ENCODE measurements at regions not wholly inside any gene's neighbourhood (a gene's known extent, or its start where the extent isn't known, plus 50 kb on each side); places are given as distances from the start of the nearest gene placed in this dataset.

DNA sequence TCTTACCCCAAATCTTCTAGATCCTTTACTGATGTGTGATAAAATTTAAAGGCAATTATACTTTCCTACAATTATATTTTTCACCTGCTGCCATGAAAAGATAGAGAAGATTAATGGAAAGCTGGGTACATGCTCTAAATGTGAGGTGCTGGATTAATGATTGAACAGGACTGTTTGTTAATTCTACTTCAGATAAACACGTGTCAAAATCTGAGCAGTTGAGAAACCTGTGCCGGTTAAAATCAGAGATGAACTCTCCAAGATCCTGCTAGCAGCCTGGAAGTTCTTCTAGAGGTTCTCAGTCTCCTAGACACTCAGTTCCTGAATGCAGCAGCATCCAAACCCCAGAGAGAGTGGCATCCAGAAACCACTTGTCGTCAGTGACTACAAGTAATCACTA is 69.2 kb downstream of the INHBA start:
- no peak overlapping the region for H3K27ac Mint-ChIP-seq
- DNase-seq, result no peak

GRCh38 chr7:41630741-41631140 is 72.1 kb downstream of the INHBA start:
- peaks cover 3% of the 10 kb centered on the region for H3K9me3 Mint-ChIP-seq
- no peaks in the 10 kb centered on the region for H3K27me3 Mint-ChIP-seq
- CTCF ChIA-PET, result interaction anchor here (0.6 kb wide), 1 partner anchor 33 kb away, joined by 4 read pairs; no protein-coding TSS in a partner anchor
- no peaks in the 10 kb centered on the region for H3K4me1 Mint-ChIP-seq
- H3K27ac Mint-ChIP-seq, result no peak overlapping the region
- no peak overlapping the region for H3K4me3 Mint-ChIP-seq
- H3K36me3 Mint-ChIP-seq, result no peaks in the 10 kb centered on the region
- no peak for DNase-seq

More for the DNA sequence above, 69.2 kb downstream of the INHBA start:
- CTCF ChIA-PET, result no interaction called here
- no peaks in the 10 kb centered on the region for H3K36me3 Mint-ChIP-seq
- H3K4me3 Mint-ChIP-seq, result no peak overlapping the region
- peaks cover 3% of the 10 kb centered on the region for H3K9me3 Mint-ChIP-seq
- H3K27me3 Mint-ChIP-seq, result no peaks in the 10 kb centered on the region
- H3K4me1 Mint-ChIP-seq, result no peaks in the 10 kb centered on the region

DNA sequence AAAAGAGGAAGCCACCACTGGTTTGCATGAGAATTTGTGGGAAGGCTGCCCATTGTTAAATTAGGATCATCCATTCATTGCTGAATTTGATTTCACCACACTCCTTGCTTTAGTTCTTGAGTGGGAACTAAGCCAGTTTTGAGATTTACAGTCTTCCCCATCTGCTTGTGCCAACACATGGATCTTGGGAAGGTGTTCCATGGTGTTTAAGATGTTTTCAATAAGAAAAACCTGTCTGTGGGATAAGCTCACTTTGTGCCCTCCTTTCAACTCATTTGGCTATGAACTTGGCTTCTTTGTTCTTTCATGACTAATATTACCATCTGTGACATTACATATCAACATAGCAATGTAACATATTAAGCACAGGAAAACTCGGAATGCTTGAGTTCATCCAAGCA is 73.2 kb downstream of the INHBA start:
- Mint-ChIP-seq H3K9me3 (peaks cover under 1% of the 10 kb centered on the region), H3K27ac (no peak overlapping the region), H3K36me3 (no peaks in the 10 kb centered on the region), H3K4me1 (no peaks in the 10 kb centered on the region), H3K27me3 (no peaks in the 10 kb centered on the region), H3K4me3 (no peak overlapping the region)
- CTCF ChIA-PET, result no interaction called here
- no peak for DNase-seq

- Mint-ChIP-seq H3K27me3 (no peaks in the 10 kb centered on the region), H3K4me3 (no peak overlapping the region), H3K27ac (no peak overlapping the region), H3K9me3 (no peaks in the 10 kb centered on the region), H3K36me3 (no peaks in the 10 kb centered on the region), H3K4me1 (no peaks in the 10 kb centered on the region)
- CTCF ChIA-PET, result no interaction called here
- DNase-seq, result no peak
Measured at GRCh38 chr7:41628901-41629300, 74.0 kb downstream of the INHBA start.

- Mint-ChIP-seq H3K4me3 (no peak overlapping the region), H3K27me3 (no peaks in the 10 kb centered on the region), H3K27ac (no peak overlapping the region), H3K4me1 (no peaks in the 10 kb centered on the region), H3K36me3 (no peaks in the 10 kb centered on the region), H3K9me3 (no peaks in the 10 kb centered on the region)
- CTCF ChIA-PET, result no interaction called here
- DNase-seq, result no peak
Measured at GRCh38 chr7:41627645-41628298, 75.1 kb downstream of the INHBA start.

GRCh38 chr7:41624818-41625217 is 78.1 kb downstream of the INHBA start:
- Mint-ChIP-seq H3K27ac (no peak overlapping the region), H3K9me3 (peaks cover 2% of the 10 kb centered on the region), H3K27me3 (no peaks in the 10 kb centered on the region), H3K4me1 (no peaks in the 10 kb centered on the region), H3K36me3 (no peaks in the 10 kb centered on the region), H3K4me3 (no peak overlapping the region)
- DNase-seq, result no peak
- CTCF ChIA-PET, result no interaction called here

DNA sequence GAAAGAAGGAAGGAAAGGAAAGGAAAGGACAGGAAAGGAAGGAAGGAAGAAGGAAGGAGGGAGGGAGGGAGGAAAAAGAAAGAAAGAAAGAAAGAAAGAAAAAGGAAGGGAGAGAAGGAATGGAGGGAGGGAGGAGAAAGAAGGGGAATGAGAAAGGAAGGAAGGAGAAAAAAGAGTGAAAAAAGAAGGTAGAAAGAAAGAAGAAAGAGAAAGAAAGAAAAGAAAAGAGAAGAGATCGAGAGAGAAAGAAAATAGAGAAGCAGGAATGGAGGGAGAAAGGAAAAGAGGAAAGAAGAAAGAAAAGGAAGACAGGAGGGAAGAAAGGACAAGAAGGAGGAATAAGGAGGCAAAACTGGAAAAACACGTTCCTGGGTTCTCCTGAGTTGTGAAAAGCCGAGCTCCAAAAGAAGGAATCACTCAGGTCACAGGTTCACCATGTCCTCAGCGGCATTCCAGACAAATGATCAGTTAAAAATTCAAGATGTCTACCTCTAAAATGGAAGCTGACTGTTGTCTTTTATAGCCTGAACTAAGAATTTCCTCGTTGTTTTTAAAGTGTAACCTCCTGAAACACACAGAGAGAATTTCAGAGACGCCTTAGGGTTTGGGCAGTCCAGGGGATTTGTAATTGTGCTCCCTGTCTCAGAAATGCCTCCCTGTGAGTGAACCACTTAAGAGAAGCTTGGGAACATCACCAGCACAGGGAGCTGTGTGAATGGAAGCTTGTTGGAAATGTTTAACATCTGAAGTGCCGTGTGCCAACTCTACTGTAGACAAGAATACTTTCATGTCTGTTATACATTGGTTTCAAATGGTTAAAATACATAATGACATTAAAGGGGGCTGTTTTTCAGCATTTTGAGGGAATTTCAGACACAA is 80.7 kb downstream of the INHBA start:
- Mint-ChIP-seq H3K4me3 (no peak overlapping the region), H3K36me3 (no peaks in the 10 kb centered on the region), H3K27ac (no peak overlapping the region), H3K27me3 (no peaks in the 10 kb centered on the region), H3K9me3 (peaks cover 2% of the 10 kb centered on the region), H3K4me1 (no peaks in the 10 kb centered on the region)
- no peak for DNase-seq
- CTCF ChIA-PET, result no interaction called here

- Mint-ChIP-seq H3K27me3 (no peaks in the 10 kb centered on the region), H3K4me3 (no peak overlapping the region), H3K36me3 (no peaks in the 10 kb centered on the region), H3K27ac (no peak overlapping the region), H3K4me1 (no peaks in the 10 kb centered on the region), H3K9me3 (peaks cover 2% of the 10 kb centered on the region)
- CTCF ChIA-PET, result no interaction called here
- DNase-seq, result no peak
Measured at GRCh38 chr7:41617987-41618386, 84.9 kb downstream of the INHBA start.

DNA sequence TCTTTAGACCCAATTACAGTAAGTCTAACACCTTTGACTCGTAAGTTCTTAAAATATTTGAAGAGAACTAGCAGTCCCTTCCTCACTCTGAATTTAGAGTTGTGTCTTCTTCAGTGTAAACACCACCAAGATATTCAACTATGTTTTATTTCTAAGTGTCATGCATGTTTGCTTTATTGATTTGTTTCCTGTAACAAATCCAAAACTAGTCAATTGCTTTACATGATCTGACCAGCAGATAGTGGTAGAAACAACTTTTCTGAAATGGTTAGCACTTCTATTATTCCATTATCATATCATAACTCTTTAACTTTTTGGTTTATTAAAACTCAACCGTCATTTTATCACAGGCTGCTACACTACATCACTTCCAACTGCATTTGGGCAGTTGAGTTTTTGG is 90.1 kb downstream of the INHBA start:
- no peak overlapping the region for H3K4me3 Mint-ChIP-seq
- H3K36me3 Mint-ChIP-seq, result no peaks in the 10 kb centered on the region
- DNase-seq, result no peak
- H3K27ac Mint-ChIP-seq, result no peak overlapping the region
- H3K27me3 Mint-ChIP-seq, result no peaks in the 10 kb centered on the region
- no peaks in the 10 kb centered on the region for H3K9me3 Mint-ChIP-seq
- CTCF ChIA-PET, result no interaction called here
- no peaks in the 10 kb centered on the region for H3K4me1 Mint-ChIP-seq

DNA sequence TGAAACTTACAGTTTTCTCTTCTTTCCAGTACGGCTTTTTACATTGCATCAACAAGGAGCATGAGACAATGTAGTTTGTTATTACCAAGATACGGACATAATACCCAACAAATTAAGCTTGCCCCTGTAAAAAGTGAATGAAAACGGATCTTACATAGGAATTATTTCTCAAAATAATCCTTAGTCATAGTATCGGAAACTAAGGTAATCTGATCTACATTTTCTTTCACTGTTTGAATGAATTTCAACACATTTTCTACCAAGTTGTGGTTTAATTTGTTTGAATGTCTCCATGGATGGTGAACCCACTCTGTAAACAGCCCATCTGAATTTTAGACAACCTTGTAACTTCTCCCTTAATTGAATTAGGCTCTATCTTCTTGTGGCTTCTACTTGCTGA is 90.5 kb downstream of the INHBA start:
- Mint-ChIP-seq H3K36me3 (no peaks in the 10 kb centered on the region), H3K27me3 (no peaks in the 10 kb centered on the region), H3K4me1 (no peaks in the 10 kb centered on the region), H3K4me3 (no peak overlapping the region), H3K27ac (no peak overlapping the region), H3K9me3 (no peaks in the 10 kb centered on the region)
- no peak for DNase-seq
- CTCF ChIA-PET, result no interaction called here

- no peaks in the 10 kb centered on the region for H3K4me1 Mint-ChIP-seq
- no peaks in the 10 kb centered on the region for H3K36me3 Mint-ChIP-seq
- DNase-seq, result no peak
- no peak overlapping the region for H3K27ac Mint-ChIP-seq
- CTCF ChIA-PET, result no interaction called here
- no peak overlapping the region for H3K4me3 Mint-ChIP-seq
- no peaks in the 10 kb centered on the region for H3K9me3 Mint-ChIP-seq
- no peaks in the 10 kb centered on the region for H3K27me3 Mint-ChIP-seq
Measured at GRCh38 chr7:41608447-41608846, 94.4 kb downstream of the INHBA start.

- Mint-ChIP-seq H3K36me3 (no peaks in the 10 kb centered on the region), H3K4me3 (no peak overlapping the region), H3K27me3 (no peaks in the 10 kb centered on the region), H3K9me3 (no peaks in the 10 kb centered on the region), H3K27ac (no peak overlapping the region), H3K4me1 (no peaks in the 10 kb centered on the region)
- no peak for DNase-seq
- CTCF ChIA-PET, result interaction anchor here (0.7 kb wide), 1 partner anchor 601 kb away, joined by 3 read pairs; no protein-coding TSS in a partner anchor
Measured at GRCh38 chr7:41603985-41604384, 98.9 kb downstream of the INHBA start.

DNA sequence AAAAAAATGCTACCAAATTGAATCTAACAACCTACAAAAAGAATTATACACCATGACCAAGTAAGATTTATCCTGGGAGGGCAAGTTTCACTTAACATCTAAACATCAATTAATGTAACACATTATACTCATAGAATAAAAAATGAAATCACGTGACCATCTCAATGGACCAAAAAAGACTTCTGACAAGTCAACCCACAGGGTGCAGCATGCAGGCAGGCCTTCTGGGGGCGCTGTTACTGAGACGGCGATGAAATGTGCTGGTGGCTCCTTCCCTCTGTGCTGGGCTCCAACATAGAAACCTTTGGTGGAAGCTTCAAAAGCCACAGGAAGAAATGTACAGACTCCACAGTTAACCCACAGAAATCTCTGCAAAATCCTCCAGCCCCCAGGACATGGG is 103.1 kb downstream of the INHBA start:
- Mint-ChIP-seq H3K4me3 (no peak overlapping the region), H3K4me1 (no peaks in the 10 kb centered on the region), H3K27ac (no peak overlapping the region), H3K36me3 (no peaks in the 10 kb centered on the region), H3K9me3 (no peaks in the 10 kb centered on the region), H3K27me3 (no peaks in the 10 kb centered on the region)
- DNase-seq, result no peak
- CTCF ChIA-PET, result no interaction called here

DNA sequence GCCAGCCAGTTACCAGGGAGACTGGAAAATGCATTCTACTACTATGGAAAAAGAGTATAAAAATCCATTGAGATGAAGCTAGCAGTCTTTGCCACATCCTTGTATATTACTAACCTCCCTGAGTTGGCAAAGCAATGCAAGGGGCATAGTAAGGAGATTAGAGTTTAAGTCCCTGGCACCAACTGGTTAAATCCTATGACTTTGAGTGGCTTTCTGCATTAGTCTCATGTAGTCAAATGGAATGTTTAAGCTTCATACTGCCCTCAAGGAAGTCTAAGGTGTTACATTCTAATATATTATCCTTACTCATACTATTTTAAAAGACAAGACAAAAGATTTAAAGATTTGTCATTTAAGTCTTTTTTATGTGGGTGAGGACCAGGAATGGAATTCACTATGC is 110.1 kb downstream of the INHBA start:
- CTCF ChIA-PET, result no interaction called here
- no peak for DNase-seq
- no peaks in the 10 kb centered on the region for H3K9me3 Mint-ChIP-seq
- H3K27ac Mint-ChIP-seq, result no peak overlapping the region
- no peaks in the 10 kb centered on the region for H3K27me3 Mint-ChIP-seq
- H3K4me3 Mint-ChIP-seq, result no peak overlapping the region
- H3K4me1 Mint-ChIP-seq, result no peaks in the 10 kb centered on the region
- H3K36me3 Mint-ChIP-seq, result no peaks in the 10 kb centered on the region

DNA sequence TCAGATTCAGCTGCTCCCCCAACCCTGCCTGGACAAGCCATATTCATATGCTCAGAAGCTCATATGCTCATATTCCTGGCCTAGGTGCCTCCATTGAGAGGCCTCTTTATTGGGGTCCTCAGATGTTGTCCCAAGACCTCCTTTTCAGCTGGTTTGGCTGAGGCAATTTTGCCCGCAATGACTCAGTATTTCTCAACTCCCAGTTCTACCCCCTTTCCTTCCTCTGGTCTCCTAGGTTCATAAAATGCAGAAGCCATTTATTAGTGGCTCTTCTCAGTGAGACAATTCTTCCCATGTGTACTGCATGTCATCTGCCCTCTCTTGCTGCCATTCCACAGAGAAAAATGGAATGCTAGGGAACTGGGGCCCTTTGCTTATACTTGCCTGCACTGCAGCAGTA is 110.7 kb downstream of the INHBA start:
- H3K4me1 Mint-ChIP-seq, result no peaks in the 10 kb centered on the region
- H3K9me3 Mint-ChIP-seq, result no peaks in the 10 kb centered on the region
- H3K27ac Mint-ChIP-seq, result no peak overlapping the region
- DNase-seq, result no peak
- no peak overlapping the region for H3K4me3 Mint-ChIP-seq
- H3K36me3 Mint-ChIP-seq, result no peaks in the 10 kb centered on the region
- no peaks in the 10 kb centered on the region for H3K27me3 Mint-ChIP-seq
- CTCF ChIA-PET, result no interaction called here
